Retinal pigment epithelial cell (primary cell): ENCODE measurements at regions not wholly inside any gene's neighbourhood (a gene's known extent, or its start where the extent isn't known, plus 50 kb on each side); places are given as distances from the start of the nearest gene placed in this dataset.

Experiments
- DNase-seq: peaks from one replicate; pipeline ENCODE4 v3.0.0-alpha.2; 2010; ENCODE audit warnings: low read depth
- H3K4me3 ChIP-seq: 2 replicates; pipeline ENCODE4 v1.5.1; 2011; ENCODE audit warnings: mild to moderate bottlenecking, low read length, control low read depth, moderate library complexity
- CTCF ChIP-seq: conservative IDR thresholded peaks from 2 replicates; pipeline ENCODE4 v1.5.1; 2011; ENCODE audit warnings: low read depth, low read length, control low read depth, inconsistent platforms

- no peak for DNase-seq
- no peak for TF ChIP-seq CTCF
- no peak overlapping the region for H3K4me3 ChIP-seq
These were observed 450.0 kb downstream of the HS3ST3B1 start for GRCh38 chr17:14750866-14751265.

- no peak overlapping the region for H3K4me3 ChIP-seq
- no peak for DNase-seq
- no peak for TF ChIP-seq CTCF
These were observed 448.4 kb downstream of the HS3ST3B1 start for GRCh38 chr17:14749269-14749668.

GRCh38 chr17:14748036-14748710, 447.3 kb downstream of the HS3ST3B1 start:
- TF ChIP-seq CTCF = no peak
- no peak overlapping the region for H3K4me3 ChIP-seq
- no peak for DNase-seq

DNA sequence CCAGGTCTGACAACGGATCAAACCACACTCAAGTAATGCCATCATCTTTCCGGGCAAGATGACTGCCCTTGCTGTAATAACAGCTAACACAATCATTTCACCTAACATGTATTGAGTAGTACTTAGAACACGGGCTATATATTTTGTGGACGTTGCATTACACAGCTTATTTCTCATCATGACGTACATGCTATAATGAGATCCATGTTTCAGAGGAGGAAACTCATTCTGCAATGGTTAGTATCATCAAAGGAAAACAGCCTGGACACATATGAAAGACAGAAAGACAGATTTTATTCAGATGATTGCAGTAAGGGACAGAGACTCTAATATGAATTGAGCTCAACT, 446.7 kb downstream of the HS3ST3B1 start:
- no peak for DNase-seq

DNA sequence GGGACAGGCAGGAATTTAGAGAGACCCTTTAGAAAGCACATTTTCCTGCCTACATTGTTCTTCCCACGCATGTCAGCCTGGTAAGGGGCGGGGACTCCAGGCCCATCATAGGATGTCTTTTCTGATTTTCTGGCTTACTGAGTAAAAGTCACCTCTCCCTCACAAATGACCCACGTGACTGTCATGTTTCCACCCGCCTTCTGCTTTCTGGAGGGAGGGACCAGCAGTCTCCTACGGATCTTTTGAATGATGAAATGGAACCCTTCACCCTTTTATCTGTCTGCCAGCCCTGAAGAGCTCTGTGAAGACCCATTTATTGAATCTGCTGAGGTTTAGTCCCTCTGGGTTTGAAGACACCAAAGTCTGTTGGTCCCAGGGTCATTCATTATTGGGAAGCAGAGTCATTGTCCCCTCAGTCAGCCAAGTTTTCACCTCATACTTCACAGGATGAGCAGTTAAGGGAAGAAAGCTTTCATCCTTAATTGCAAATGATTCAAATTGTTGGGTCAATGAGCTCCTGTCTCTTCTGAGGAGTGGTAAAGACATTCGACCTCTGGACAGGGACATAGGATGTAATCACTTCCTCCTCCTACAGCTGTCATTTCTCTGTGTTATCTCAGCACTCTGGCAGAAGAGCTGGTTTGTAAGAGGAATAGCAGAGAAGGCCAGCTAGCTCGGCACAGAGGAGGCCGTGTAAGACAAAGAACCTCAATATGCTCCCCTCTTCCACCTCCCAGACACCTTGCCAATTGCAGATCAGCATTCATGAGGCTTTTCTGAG, 446.1 kb downstream of the HS3ST3B1 start:
- no peak overlapping the region for H3K4me3 ChIP-seq
- TF ChIP-seq CTCF = no peak
- no peak for DNase-seq

More for the DNA sequence above, 446.7 kb downstream of the HS3ST3B1 start:
- H3K4me3 ChIP-seq = no peak overlapping the region
- TF ChIP-seq CTCF = no peak

- TF ChIP-seq CTCF = no peak
- no peak overlapping the region for H3K4me3 ChIP-seq
- no peak for DNase-seq
These were observed 444.7 kb downstream of the HS3ST3B1 start for GRCh38 chr17:14745541-14745940.
